ENCODE measurements at regions not wholly inside any gene's neighbourhood (a gene's known extent, or its start where the extent isn't known, plus 50 kb on each side); places are given as distances from the start of the nearest gene placed in this dataset.
A peak's percentile ranks its signal among the peaks of the same experiment; 100 is the strongest.

- 94% methylated on average over 10 of the region's 10 CpGs for WGBS
- no peaks in the 10 kb centered on the region for H3K27me3 ChIP-seq
- intact Hi-C loops (cut with DNase I): no loop called here
- no peaks in the 10 kb centered on the region for H3K4me1 ChIP-seq
- TF ChIP-seq POLR2A (IDR thresholded peaks at IDR 0.05; ENCODE audit: low read depth) (no peak), POLR2AphosphoS5 (IDR thresholded peaks at IDR 0.05) (no peak), CTCF (IDR thresholded peaks at IDR 0.05) (no peak), EP300 (IDR thresholded peaks at IDR 0.05) (no peak)
- H3K9me3 ChIP-seq: peaks cover 0 to 5% (median 2%) of the 10 kb centered on the region in 4 donors
- H3K36me3 ChIP-seq: no peaks in the 10 kb centered on the region
- H3K4me3 ChIP-seq: no peak overlapping the region
- no peak for DNase-seq (ENCODE audit: extremely low spot score)
- H3K27ac ChIP-seq (replicated peaks in 1 of 4): no peak overlapping the region
These were observed 120.2 kb upstream of the FSTL4 start for GRCh38 chr5:133732536-133732935.

- intact Hi-C loops (cut with DNase I): no loop called here
- peaks cover 0 to 5% (median 2%) of the 10 kb centered on the region in 4 donors for H3K9me3 ChIP-seq
- H3K4me1 ChIP-seq: no peaks in the 10 kb centered on the region
- no peak overlapping the region for H3K27ac ChIP-seq (replicated peaks in 1 of 4)
- no peaks in the 10 kb centered on the region for H3K27me3 ChIP-seq
- TF ChIP-seq POLR2A (IDR thresholded peaks at IDR 0.05; ENCODE audit: low read depth): no peak
- no peak for TF ChIP-seq CTCF (IDR thresholded peaks at IDR 0.05)
- TF ChIP-seq EP300 (IDR thresholded peaks at IDR 0.05): no peak
- TF ChIP-seq POLR2AphosphoS5 (IDR thresholded peaks at IDR 0.05): no peak
- H3K4me3 ChIP-seq: no peak overlapping the region
- 74% methylated on average over 3 of the region's 3 CpGs for WGBS
- DNase-seq (ENCODE audit: extremely low spot score): no peak
- H3K36me3 ChIP-seq: no peaks in the 10 kb centered on the region
These were observed 119.6 kb upstream of the FSTL4 start for GRCh38 chr5:133731951-133732350.

GRCh38 chr5:133730866-133731265 is 118.5 kb upstream of the FSTL4 start:
- Histone ChIP-seq H3K27me3 (no peaks in the 10 kb centered on the region), H3K9me3 (peaks cover 0 to 5% (median 2%) of the 10 kb centered on the region in 4 donors), H3K4me1 (no peaks in the 10 kb centered on the region), H3K27ac (replicated peaks in 1 of 4) (no peak overlapping the region), H3K36me3 (no peaks in the 10 kb centered on the region), H3K4me3 (no peak overlapping the region)
- intact Hi-C loops (cut with DNase I): no loop called here
- no peak for TF ChIP-seq POLR2A (IDR thresholded peaks at IDR 0.05; ENCODE audit: low read depth)
- no peak for TF ChIP-seq POLR2AphosphoS5 (IDR thresholded peaks at IDR 0.05)
- no peak for TF ChIP-seq EP300 (IDR thresholded peaks at IDR 0.05)
- TF ChIP-seq CTCF (IDR thresholded peaks at IDR 0.05): no peak
- peak; percentile 53 for DNase-seq (ENCODE audit: extremely low spot score)
- 71% methylated on average over 7 of the region's 7 CpGs for WGBS

GRCh38 chr5:133730346-133730745 is 118.0 kb upstream of the FSTL4 start:
- TF ChIP-seq EP300 (IDR thresholded peaks at IDR 0.05) (no peak), POLR2A (IDR thresholded peaks at IDR 0.05; ENCODE audit: low read depth) (no peak), CTCF (IDR thresholded peaks at IDR 0.05) (no peak), POLR2AphosphoS5 (IDR thresholded peaks at IDR 0.05) (no peak)
- H3K27ac ChIP-seq (replicated peaks in 1 of 4): no peak overlapping the region
- intact Hi-C loops (cut with DNase I): no loop called here
- DNase-seq (ENCODE audit: extremely low spot score): peak; percentile 66
- WGBS: 93% methylated on average over 6 of the region's 6 CpGs
- H3K36me3 ChIP-seq: no peaks in the 10 kb centered on the region
- H3K4me1 ChIP-seq: no peaks in the 10 kb centered on the region
- peaks cover 0 to 5% (median 2%) of the 10 kb centered on the region in 4 donors for H3K9me3 ChIP-seq
- no peaks in the 10 kb centered on the region for H3K27me3 ChIP-seq
- H3K4me3 ChIP-seq: no peak overlapping the region

- Histone ChIP-seq H3K36me3 (no peaks in the 10 kb centered on the region), H3K4me3 (no peak overlapping the region), H3K9me3 (peaks cover 0 to 5% (median 2%) of the 10 kb centered on the region in 4 donors), H3K27ac (replicated peaks in 1 of 4) (no peak overlapping the region), H3K4me1 (no peaks in the 10 kb centered on the region), H3K27me3 (no peaks in the 10 kb centered on the region)
- peak; percentile 83 for DNase-seq (ENCODE audit: extremely low spot score)
- intact Hi-C loops (cut with DNase I): no loop called here
- TF ChIP-seq POLR2AphosphoS5 (IDR thresholded peaks at IDR 0.05): no peak
- no peak for TF ChIP-seq POLR2A (IDR thresholded peaks at IDR 0.05; ENCODE audit: low read depth)
- TF ChIP-seq EP300 (IDR thresholded peaks at IDR 0.05): no peak
- no peak for TF ChIP-seq CTCF (IDR thresholded peaks at IDR 0.05)
- 89% methylated on average over 3 of the region's 3 CpGs for WGBS
These were observed 117.5 kb upstream of the FSTL4 start for GRCh38 chr5:133729800-133730199.
